Right lobe of liver (tissue), 4 donors: ENCODE measurements at regions not wholly inside any gene's neighbourhood (a gene's known extent, or its start where the extent isn't known, plus 50 kb on each side); places are given as distances from the start of the nearest gene placed in this dataset.

ENCODE experiments used
- POLR2A ChIP-seq: fragments of 450-650 bp; IDR thresholded peaks from one replicate; pipeline ENCODE4 v1.6.1; 2017; ENCODE audit warnings: antibody characterized with exemption, mild to moderate bottlenecking
- TF ChIP-seq, protein P1 (sequence below), 4 donors: fragments of 200-600 bp in 3 of 4; fragments of 450-650 bp in 1 of 4; IDR thresholded peaks; one replicate each; pipeline versions ENCODE4 v1.5.1 to v1.8.0; 2016 to 2022; ENCODE audit warnings: antibody characterized with exemption in 4 of 4, mild to moderate bottlenecking in 2 of 4
- donor health status: DM: no; HTN: no; CAD: no.
- donor health status: DM: no; HTN: no; CAD: no.
- donor health status: DM: no; HTN: yes; CAD: no.

DNA sequence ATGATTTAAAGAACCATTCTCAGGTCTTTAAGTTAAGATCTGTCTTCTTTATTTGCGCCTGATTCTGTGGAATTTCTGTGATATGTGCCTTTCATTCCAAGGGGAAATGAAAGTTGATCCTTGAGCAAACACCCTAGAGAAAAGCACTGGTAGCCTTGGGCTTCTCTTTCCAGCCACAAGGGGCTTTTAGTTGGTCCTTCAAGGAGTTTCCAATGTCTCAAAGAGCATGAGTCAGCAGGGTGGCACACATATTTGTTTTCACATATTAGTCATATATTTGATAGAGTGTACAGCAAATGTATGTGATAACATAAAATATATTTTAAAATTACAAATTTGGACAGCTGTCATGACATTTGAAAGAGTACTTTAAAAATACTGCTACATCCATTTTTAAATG lies 339.5 kb downstream of the TXNL1 start:
- TF ChIP-seq, protein P1, sequence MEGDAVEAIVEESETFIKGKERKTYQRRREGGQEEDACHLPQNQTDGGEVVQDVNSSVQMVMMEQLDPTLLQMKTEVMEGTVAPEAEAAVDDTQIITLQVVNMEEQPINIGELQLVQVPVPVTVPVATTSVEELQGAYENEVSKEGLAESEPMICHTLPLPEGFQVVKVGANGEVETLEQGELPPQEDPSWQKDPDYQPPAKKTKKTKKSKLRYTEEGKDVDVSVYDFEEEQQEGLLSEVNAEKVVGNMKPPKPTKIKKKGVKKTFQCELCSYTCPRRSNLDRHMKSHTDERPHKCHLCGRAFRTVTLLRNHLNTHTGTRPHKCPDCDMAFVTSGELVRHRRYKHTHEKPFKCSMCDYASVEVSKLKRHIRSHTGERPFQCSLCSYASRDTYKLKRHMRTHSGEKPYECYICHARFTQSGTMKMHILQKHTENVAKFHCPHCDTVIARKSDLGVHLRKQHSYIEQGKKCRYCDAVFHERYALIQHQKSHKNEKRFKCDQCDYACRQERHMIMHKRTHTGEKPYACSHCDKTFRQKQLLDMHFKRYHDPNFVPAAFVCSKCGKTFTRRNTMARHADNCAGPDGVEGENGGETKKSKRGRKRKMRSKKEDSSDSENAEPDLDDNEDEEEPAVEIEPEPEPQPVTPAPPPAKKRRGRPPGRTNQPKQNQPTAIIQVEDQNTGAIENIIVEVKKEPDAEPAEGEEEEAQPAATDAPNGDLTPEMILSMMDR (IDR thresholded peaks at IDR 0.05), result no peak
- TF ChIP-seq POLR2A, result no peak
